IPS-15b (cell line): ENCODE measurements at regions not wholly inside any gene's neighbourhood (a gene's known extent, or its start where the extent isn't known, plus 50 kb on each side); places are given as distances from the start of the nearest gene placed in this dataset.
"Not testable (repeated sequence)": the region's sequence is repeated elsewhere in the genome, so short reads cannot be mapped to it uniquely, and the experiment has no call there.

Experiments
- H3K27me3 ChIP-seq: one replicate; pipeline ENCODE4 v1.6.1; 2013; ENCODE audit warnings: low read length; ENCODE audit not compliant: control insufficient read depth, insufficient read depth
- H3K36me3 ChIP-seq: one replicate; pipeline ENCODE4 v1.6.1; 2013; ENCODE audit warnings: low read length; ENCODE audit not compliant: control insufficient read depth, insufficient read depth
- H3K4me1 ChIP-seq: one replicate; pipeline ENCODE4 v1.6.1; 2013; ENCODE audit warnings: mild to moderate bottlenecking, low read length; ENCODE audit not compliant: control insufficient read depth, insufficient read depth
- H3K4me3 ChIP-seq: one replicate; pipeline ENCODE4 v1.5.1; 2013; ENCODE audit warnings: low read depth, low read length
- H3K9ac ChIP-seq: one replicate; pipeline ENCODE4 v1.6.1; 2013; ENCODE audit warnings: low read depth, mild to moderate bottlenecking, low read length
- H3K9me3 ChIP-seq: one replicate; pipeline ENCODE4 v1.6.1; 2013; ENCODE audit warnings: mild to moderate bottlenecking, low read length; ENCODE audit not compliant: control insufficient read depth, insufficient read depth

- H3K9ac ChIP-seq = no peak overlapping the region
- no peaks in the 10 kb centered on the region for H3K36me3 ChIP-seq
- no peaks in the 10 kb centered on the region for H3K9me3 ChIP-seq
- no peak overlapping the region for H3K4me3 ChIP-seq
- H3K4me1 ChIP-seq = no peaks in the 10 kb centered on the region
- no peaks in the 10 kb centered on the region for H3K27me3 ChIP-seq
These were observed 107.7 kb upstream of the GRIN3A start for GRCh38 chr9:101846161-101846560.

- Histone ChIP-seq H3K4me3 (no peak overlapping the region), H3K9ac (no peak overlapping the region), H3K9me3 (no peaks in the 10 kb centered on the region), H3K27me3 (no peaks in the 10 kb centered on the region), H3K36me3 (no peaks in the 10 kb centered on the region), H3K4me1 (no peaks in the 10 kb centered on the region)
These were observed 102.3 kb upstream of the GRIN3A start for GRCh38 chr9:101840694-101841188.

- H3K9me3 ChIP-seq, H3K27me3 ChIP-seq, H3K4me1 ChIP-seq, H3K9ac ChIP-seq, H3K4me3 ChIP-seq, H3K36me3 ChIP-seq: not testable (repeated sequence)
These were observed 100.5 kb upstream of the GRIN3A start for GRCh38 chr9:101838988-101839387.

- no peaks in the 10 kb centered on the region for H3K9me3 ChIP-seq
- no peak overlapping the region for H3K9ac ChIP-seq
- no peaks in the 10 kb centered on the region for H3K27me3 ChIP-seq
- H3K4me3 ChIP-seq = no peak overlapping the region
- H3K4me1 ChIP-seq = no peaks in the 10 kb centered on the region
- no peaks in the 10 kb centered on the region for H3K36me3 ChIP-seq
These were observed 97.6 kb upstream of the GRIN3A start for GRCh38 chr9:101836021-101836420.

- Histone ChIP-seq H3K4me3 (no peak overlapping the region), H3K9ac (no peak overlapping the region), H3K27me3 (no peaks in the 10 kb centered on the region), H3K4me1 (no peaks in the 10 kb centered on the region), H3K9me3 (no peaks in the 10 kb centered on the region), H3K36me3 (no peaks in the 10 kb centered on the region)
These were observed 94.0 kb upstream of the GRIN3A start for GRCh38 chr9:101832486-101832885.

GRCh38 chr9:101821450-101821849 is 83.0 kb upstream of the GRIN3A start:
- H3K27me3 ChIP-seq, H3K9ac ChIP-seq, H3K4me3 ChIP-seq, H3K36me3 ChIP-seq, H3K9me3 ChIP-seq, H3K4me1 ChIP-seq: not testable (repeated sequence)

- not testable (repeated sequence) for H3K36me3 ChIP-seq, H3K4me3 ChIP-seq, H3K4me1 ChIP-seq, H3K9ac ChIP-seq, H3K9me3 ChIP-seq, H3K27me3 ChIP-seq
These were observed 82.5 kb upstream of the GRIN3A start for GRCh38 chr9:101820983-101821382.

GRCh38 chr9:101814064-101814463 is 75.6 kb upstream of the GRIN3A start:
- Histone ChIP-seq H3K27me3 (no peaks in the 10 kb centered on the region), H3K36me3 (no peaks in the 10 kb centered on the region)

GRCh38 chr9:101807879-101808278 is 69.4 kb upstream of the GRIN3A start:
- not testable (repeated sequence) for H3K9me3 ChIP-seq, H3K4me3 ChIP-seq, H3K27me3 ChIP-seq, H3K4me1 ChIP-seq, H3K36me3 ChIP-seq, H3K9ac ChIP-seq

More at GRCh38 chr9:101814064-101814463, 75.6 kb upstream of the GRIN3A start:
- no peak overlapping the region for H3K9ac ChIP-seq
- H3K4me1 ChIP-seq = no peaks in the 10 kb centered on the region
- no peaks in the 10 kb centered on the region for H3K9me3 ChIP-seq
- H3K4me3 ChIP-seq = no peak overlapping the region

- H3K4me1 ChIP-seq = no peaks in the 10 kb centered on the region
- H3K27me3 ChIP-seq = no peaks in the 10 kb centered on the region
- no peaks in the 10 kb centered on the region for H3K36me3 ChIP-seq
- H3K9ac ChIP-seq = no peak overlapping the region
- no peak overlapping the region for H3K4me3 ChIP-seq
- no peaks in the 10 kb centered on the region for H3K9me3 ChIP-seq
These were observed 57.6 kb upstream of the GRIN3A start for GRCh38 chr9:101796044-101796443.

GRCh38 chr9:101795147-101795546 is 56.7 kb upstream of the GRIN3A start:
- Histone ChIP-seq H3K4me3 (no peak overlapping the region), H3K9ac (no peak overlapping the region), H3K4me1 (no peaks in the 10 kb centered on the region), H3K27me3 (no peaks in the 10 kb centered on the region), H3K9me3 (no peaks in the 10 kb centered on the region), H3K36me3 (no peaks in the 10 kb centered on the region)

GRCh38 chr9:101792475-101792874 is 54.0 kb upstream of the GRIN3A start:
- H3K4me1 ChIP-seq = no peaks in the 10 kb centered on the region
- no peaks in the 10 kb centered on the region for H3K9me3 ChIP-seq
- H3K4me3 ChIP-seq = no peak overlapping the region
- H3K27me3 ChIP-seq = no peaks in the 10 kb centered on the region
- H3K9ac ChIP-seq = no peak overlapping the region
- H3K36me3 ChIP-seq = no peaks in the 10 kb centered on the region

- H3K4me3 ChIP-seq = no peak overlapping the region
- no peaks in the 10 kb centered on the region for H3K36me3 ChIP-seq
- no peaks in the 10 kb centered on the region for H3K4me1 ChIP-seq
- H3K9me3 ChIP-seq = no peaks in the 10 kb centered on the region
- H3K9ac ChIP-seq = no peak overlapping the region
- H3K27me3 ChIP-seq = no peaks in the 10 kb centered on the region
These were observed 53.5 kb upstream of the GRIN3A start for GRCh38 chr9:101791938-101792337.
